Nephron progenitor cell (in vitro differentiated cells): ENCODE measurements at regions not wholly inside any gene's neighbourhood (a gene's known extent, or its start where the extent isn't known, plus 50 kb on each side); places are given as distances from the start of the nearest gene placed in this dataset.

Source experiments
- DNase-seq: peaks from one replicate; pipeline ENCODE4 v3.0.0; 2021
- H3K27ac Mint-ChIP-seq: 2 replicates; pipeline ENCODE4 v1.8.0; 2021; ENCODE audit warnings: mild to moderate bottlenecking, moderate library complexity, mixed read lengths
- H3K27me3 Mint-ChIP-seq: 2 replicates; pipeline ENCODE4 v1.8.0; 2021; ENCODE audit warnings: mild to moderate bottlenecking, low read depth, mixed read lengths; ENCODE audit not compliant: poor library complexity
- H3K36me3 Mint-ChIP-seq: 2 replicates; pipeline ENCODE4 v1.8.0; 2021; ENCODE audit warnings: low read depth, mixed read lengths
- H3K4me1 Mint-ChIP-seq: 2 replicates; pipeline ENCODE4 v1.8.0; 2021; ENCODE audit warnings: mixed read lengths
- H3K4me3 Mint-ChIP-seq: 2 replicates; pipeline ENCODE4 v1.8.0; 2021; ENCODE audit warnings: mild to moderate bottlenecking, moderate library complexity, mixed read lengths
- H3K9me3 Mint-ChIP-seq: 2 replicates; pipeline ENCODE4 v1.8.0; 2021; ENCODE audit warnings: mild to moderate bottlenecking, moderate library complexity, mixed read lengths
- TF ChIP-seq, protein P1 (sequence below): fragments of 200-600 bp; sonication (generic); IDR thresholded peaks from 2 replicates; pipeline ENCODE4 v1.5.0; 2021; ENCODE audit warnings: antibody characterized with exemption

DNA sequence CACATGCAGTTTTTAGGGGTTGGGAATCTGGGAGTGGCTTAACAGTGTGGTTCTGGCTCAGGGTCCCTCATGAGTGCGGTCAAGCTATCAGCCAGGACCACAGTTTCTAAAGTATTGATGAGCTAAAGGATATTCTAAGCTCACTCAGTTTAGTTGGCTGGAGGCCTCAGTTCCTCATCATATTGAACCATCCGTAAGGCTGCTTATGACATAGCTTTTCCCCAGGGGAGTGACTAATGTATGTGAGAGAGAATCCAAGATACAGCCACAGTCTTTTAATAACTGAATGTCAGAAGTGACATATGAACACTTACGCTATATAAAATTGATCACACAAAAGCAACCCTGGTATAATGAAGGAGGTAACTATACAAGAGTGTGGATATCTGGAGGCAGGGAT is 245.3 kb downstream of the POLR1F start:
- Mint-ChIP-seq H3K27me3 (no peaks in the 10 kb centered on the region), H3K27ac (no peak overlapping the region), H3K4me1 (no peaks in the 10 kb centered on the region), H3K9me3 (no peaks in the 10 kb centered on the region), H3K4me3 (no peak overlapping the region), H3K36me3 (no peaks in the 10 kb centered on the region)
- DNase-seq: no peak
- TF ChIP-seq, protein P1, sequence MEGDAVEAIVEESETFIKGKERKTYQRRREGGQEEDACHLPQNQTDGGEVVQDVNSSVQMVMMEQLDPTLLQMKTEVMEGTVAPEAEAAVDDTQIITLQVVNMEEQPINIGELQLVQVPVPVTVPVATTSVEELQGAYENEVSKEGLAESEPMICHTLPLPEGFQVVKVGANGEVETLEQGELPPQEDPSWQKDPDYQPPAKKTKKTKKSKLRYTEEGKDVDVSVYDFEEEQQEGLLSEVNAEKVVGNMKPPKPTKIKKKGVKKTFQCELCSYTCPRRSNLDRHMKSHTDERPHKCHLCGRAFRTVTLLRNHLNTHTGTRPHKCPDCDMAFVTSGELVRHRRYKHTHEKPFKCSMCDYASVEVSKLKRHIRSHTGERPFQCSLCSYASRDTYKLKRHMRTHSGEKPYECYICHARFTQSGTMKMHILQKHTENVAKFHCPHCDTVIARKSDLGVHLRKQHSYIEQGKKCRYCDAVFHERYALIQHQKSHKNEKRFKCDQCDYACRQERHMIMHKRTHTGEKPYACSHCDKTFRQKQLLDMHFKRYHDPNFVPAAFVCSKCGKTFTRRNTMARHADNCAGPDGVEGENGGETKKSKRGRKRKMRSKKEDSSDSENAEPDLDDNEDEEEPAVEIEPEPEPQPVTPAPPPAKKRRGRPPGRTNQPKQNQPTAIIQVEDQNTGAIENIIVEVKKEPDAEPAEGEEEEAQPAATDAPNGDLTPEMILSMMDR: no peak

DNA sequence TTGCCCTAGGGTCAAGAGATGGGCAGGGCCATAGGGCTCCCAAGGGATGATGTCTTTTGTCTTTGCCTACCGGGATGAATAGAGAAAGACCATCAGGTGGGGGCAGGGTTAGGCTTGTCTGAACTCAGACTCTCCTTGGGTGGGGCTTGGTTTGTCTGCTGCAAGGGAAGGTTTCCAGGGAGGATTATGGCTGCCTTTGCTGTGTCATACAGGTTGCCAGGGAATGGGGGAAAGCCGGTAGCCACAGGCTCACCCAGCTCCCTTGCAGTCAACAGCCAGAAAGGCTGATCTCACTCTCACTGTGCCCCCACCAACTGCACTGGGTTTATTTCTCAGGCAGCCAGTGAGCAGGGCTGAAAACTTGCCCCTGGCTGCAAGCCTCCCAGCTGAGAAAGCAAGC is 253.2 kb downstream of the POLR1F start:
- H3K27ac Mint-ChIP-seq: no peak overlapping the region
- no peak for DNase-seq
- peaks cover 5% of the 10 kb centered on the region for H3K36me3 Mint-ChIP-seq
- TF ChIP-seq, protein P1: no peak
- H3K9me3 Mint-ChIP-seq: peaks cover 29% of the 10 kb centered on the region
- H3K4me1 Mint-ChIP-seq: no peaks in the 10 kb centered on the region
- no peaks in the 10 kb centered on the region for H3K27me3 Mint-ChIP-seq
- no peak overlapping the region for H3K4me3 Mint-ChIP-seq

DNA sequence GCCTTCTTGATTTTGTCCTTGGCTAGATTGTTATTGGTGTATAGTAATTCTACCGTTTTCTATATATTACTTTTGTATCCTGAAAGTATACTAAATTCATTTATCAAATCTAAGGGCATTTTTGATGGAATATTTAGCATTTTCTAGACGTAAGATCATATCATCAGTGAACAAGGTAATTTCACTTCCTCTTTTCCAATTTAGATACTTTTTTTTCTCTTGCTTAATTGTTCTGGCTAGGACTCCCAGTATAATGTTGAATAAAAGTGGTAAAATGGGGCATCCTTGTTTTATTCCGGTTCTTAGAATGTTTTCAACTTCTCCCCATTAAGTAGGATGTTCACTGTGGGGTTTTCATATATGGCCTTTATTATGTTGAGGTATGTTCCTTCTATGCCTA is 260.7 kb downstream of the POLR1F start:
- TF ChIP-seq, protein P1: no peak
- H3K36me3 Mint-ChIP-seq: no peaks in the 10 kb centered on the region
- no peaks in the 10 kb centered on the region for H3K27me3 Mint-ChIP-seq
- H3K4me1 Mint-ChIP-seq: no peaks in the 10 kb centered on the region
- peaks cover 18% of the 10 kb centered on the region for H3K9me3 Mint-ChIP-seq
- H3K27ac Mint-ChIP-seq: no peak overlapping the region
- H3K4me3 Mint-ChIP-seq: no peak overlapping the region
- DNase-seq: no peak

DNA sequence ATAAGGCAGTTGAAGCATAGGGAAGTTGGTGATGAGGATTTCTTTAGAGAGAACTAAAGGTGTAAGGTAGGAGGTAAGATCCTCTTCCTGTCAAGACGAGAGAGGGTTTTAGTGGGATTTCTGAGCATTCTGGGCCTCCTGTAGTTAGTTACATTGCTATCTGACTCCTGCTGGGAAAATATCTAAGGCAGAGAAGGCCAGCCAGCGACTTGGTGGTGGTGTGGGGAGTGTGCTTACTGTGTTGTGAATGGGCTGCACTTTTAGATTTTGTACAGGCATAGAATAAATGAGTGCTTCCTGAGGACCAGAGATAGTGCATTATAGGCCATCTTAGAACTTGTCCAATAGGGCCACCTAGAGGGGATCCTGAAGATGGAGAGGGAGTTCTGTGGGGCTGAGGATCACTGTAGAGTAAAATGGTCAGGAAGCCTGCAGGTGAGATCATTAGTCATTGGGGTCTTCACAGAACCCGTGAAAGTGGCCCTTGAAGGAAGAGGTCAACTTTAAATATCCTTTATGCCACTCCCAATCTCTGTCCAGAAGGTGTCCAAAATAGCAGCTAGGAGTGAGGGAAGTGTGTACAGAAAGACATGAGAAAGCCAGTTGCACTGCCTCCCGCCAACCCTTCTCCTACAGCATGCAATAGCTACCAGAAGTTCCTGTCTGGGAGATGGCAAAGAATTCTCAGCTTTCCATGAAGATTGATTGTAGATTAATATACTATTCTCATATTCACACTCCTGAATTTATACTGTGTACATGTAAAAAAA is 266.6 kb downstream of the POLR1F start:
- Mint-ChIP-seq H3K4me1 (peaks cover 8% of the 10 kb centered on the region), H3K4me3 (no peak overlapping the region), H3K36me3 (no peaks in the 10 kb centered on the region), H3K27ac (no peak overlapping the region), H3K27me3 (no peaks in the 10 kb centered on the region), H3K9me3 (peaks cover 3% of the 10 kb centered on the region)
- DNase-seq: peak; percentile 8
- TF ChIP-seq, protein P1: peak; percentile 55

DNA sequence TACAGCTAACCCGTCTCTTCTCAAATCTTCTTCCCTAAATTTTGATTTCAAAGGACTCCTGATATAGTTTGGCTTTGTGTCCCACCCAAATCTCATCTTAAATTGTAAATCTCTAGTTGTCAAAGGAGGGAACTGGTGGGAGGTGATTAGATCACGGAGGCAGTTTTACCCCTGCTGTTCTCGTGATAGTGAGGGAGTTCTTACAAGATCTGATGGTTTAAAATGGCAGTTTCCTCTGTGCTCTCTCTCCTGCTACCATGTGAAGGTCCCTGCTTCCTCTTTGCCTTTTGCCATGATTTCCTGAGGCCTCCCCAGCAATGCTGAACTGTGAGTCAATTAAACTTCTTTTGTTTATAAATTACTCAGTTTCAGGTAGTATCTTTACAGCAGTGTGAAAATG is 269.3 kb downstream of the POLR1F start:
- DNase-seq: no peak
- H3K36me3 Mint-ChIP-seq: no peaks in the 10 kb centered on the region
- H3K27ac Mint-ChIP-seq: peak overlapping the region; percentile 72
- TF ChIP-seq, protein P1: no peak
- H3K4me1 Mint-ChIP-seq: peaks cover 8% of the 10 kb centered on the region
- H3K9me3 Mint-ChIP-seq: no peaks in the 10 kb centered on the region
- no peak overlapping the region for H3K4me3 Mint-ChIP-seq
- H3K27me3 Mint-ChIP-seq: no peaks in the 10 kb centered on the region

DNA sequence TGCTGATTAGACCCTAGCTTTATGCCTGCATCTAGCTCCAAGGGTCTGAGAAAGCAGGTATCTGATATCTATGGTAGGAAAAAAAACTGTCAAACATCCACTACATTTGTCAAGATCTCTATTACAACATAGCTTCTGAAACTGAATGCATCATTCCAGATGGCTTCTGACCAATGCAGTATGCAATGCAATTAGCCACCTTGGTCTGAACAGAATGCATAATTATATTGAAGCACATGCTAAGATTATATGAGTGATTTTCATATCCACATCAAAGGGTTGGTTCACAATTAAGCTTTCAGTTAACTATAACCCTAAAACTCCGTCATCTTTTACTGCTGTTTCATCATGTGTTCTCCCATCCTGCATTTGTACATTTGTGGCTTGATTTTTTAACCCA is 271.4 kb downstream of the POLR1F start:
- no peak overlapping the region for H3K27ac Mint-ChIP-seq
- H3K27me3 Mint-ChIP-seq: no peaks in the 10 kb centered on the region
- no peaks in the 10 kb centered on the region for H3K36me3 Mint-ChIP-seq
- peaks cover 8% of the 10 kb centered on the region for H3K4me1 Mint-ChIP-seq
- DNase-seq: no peak
- TF ChIP-seq, protein P1: no peak
- no peaks in the 10 kb centered on the region for H3K9me3 Mint-ChIP-seq
- H3K4me3 Mint-ChIP-seq: no peak overlapping the region
